Bronchial epithelial cell (primary cell): ENCODE measurements at regions not wholly inside any gene's neighbourhood (a gene's known extent, or its start where the extent isn't known, plus 50 kb on each side); places are given as distances from the start of the nearest gene placed in this dataset.

ENCODE experiments used
- DNase-seq: peaks from one replicate; pipeline ENCODE4 v3.0.0-alpha.2; 2010; ENCODE audit warnings: low read depth
- FAIRE-seq: peaks from 2 replicates; lab custom pipeline; 2011; peaks lifted over from hg19 to GRCh38; lab: Jason Lieb, UNC
- H3K27me3 ChIP-seq: 2 replicates; pipeline ENCODE4 v1.5.1; 2011; ENCODE audit warnings: low read length; ENCODE audit not compliant: control insufficient read depth, insufficient read depth
- H3K36me3 ChIP-seq: 2 replicates; pipeline ENCODE4 v1.5.1; 2011; ENCODE audit warnings: low read length; ENCODE audit not compliant: control insufficient read depth, insufficient read depth
- H3K4me3 ChIP-seq: 2 replicates; pipeline ENCODE4 v1.5.1; 2011; ENCODE audit warnings: mild to moderate bottlenecking, low read depth, low read length, control low read depth
- CTCF ChIP-seq: IDR thresholded peaks from 2 replicates; pipeline ENCODE4 v1.5.1; 2011; ENCODE audit warnings: mild to moderate bottlenecking, moderate library complexity, low read length, control low read depth, inconsistent platforms; ENCODE audit not compliant: insufficient read depth, severe bottlenecking

GRCh38 chr1:229810140-229810539 is 184.1 kb downstream of the URB2 start:
- DNase-seq (no peak), FAIRE-seq (peak; percentile 50)
- no peaks in the 10 kb centered on the region for H3K36me3 ChIP-seq
- no peak overlapping the region for H3K4me3 ChIP-seq
- no peak for TF ChIP-seq CTCF
- H3K27me3 ChIP-seq = no peaks in the 10 kb centered on the region

- no peak for TF ChIP-seq CTCF
- H3K4me3 ChIP-seq = no peak overlapping the region
- H3K36me3 ChIP-seq = no peaks in the 10 kb centered on the region
- DNase-seq (no peak), FAIRE-seq (no peak)
- no peaks in the 10 kb centered on the region for H3K27me3 ChIP-seq
Measured at GRCh38 chr1:229810961-229811360, 184.9 kb downstream of the URB2 start.

GRCh38 chr1:229812148-229812547 is 186.1 kb downstream of the URB2 start:
- FAIRE-seq = no peak
- TF ChIP-seq CTCF = no peak
- Histone ChIP-seq H3K27me3 (no peaks in the 10 kb centered on the region), H3K4me3 (no peak overlapping the region), H3K36me3 (no peaks in the 10 kb centered on the region)
- DNase-seq = no peak

- no peak for TF ChIP-seq CTCF
- Histone ChIP-seq H3K36me3 (no peaks in the 10 kb centered on the region), H3K4me3 (no peak overlapping the region), H3K27me3 (no peaks in the 10 kb centered on the region)
- DNase-seq = no peak
- no peak for FAIRE-seq
Measured at GRCh38 chr1:229812693-229813092, 186.6 kb downstream of the URB2 start.

- no peaks in the 10 kb centered on the region for H3K27me3 ChIP-seq
Measured at GRCh38 chr1:229815076-229815475, 189.0 kb downstream of the URB2 start.

More at GRCh38 chr1:229815076-229815475, 189.0 kb downstream of the URB2 start:
- H3K4me3 ChIP-seq = no peak overlapping the region
- no peak for TF ChIP-seq CTCF
- FAIRE-seq = no peak
- no peaks in the 10 kb centered on the region for H3K36me3 ChIP-seq
- no peak for DNase-seq
